K562 (cell line): ENCODE measurements at regions not wholly inside any gene's neighbourhood (a gene's known extent, or its start where the extent isn't known, plus 50 kb on each side); places are given as distances from the start of the nearest gene placed in this dataset.

Experiments used
- ATAC-seq: fragments of 200-7000 bp; cut with Tn5 transposase; 3 replicates; pipeline ENCODE4 v1.9.1; 2020; ENCODE audit warnings: moderate library complexity
- BruUV-seq: library from RNA; stranded (reverse); fragments of 400-500 nt; replicated peaks from 2 replicates; lab custom pipeline; 2021; lab: Mats Ljungman, UMichigan
- CTCF ChIA-PET: fragments of 300-600 bp; formaldehyde crosslinking; extraction: SDS; loops from one replicate; lab custom pipeline; 2021; ENCODE audit warnings: low intra/inter-chr PET ratio; lab: Yijun Ruan, JAX
- POLR2A ChIA-PET: fragments of 300-600, 350-650 bp; sonication (Branson Sonifier 250); formaldehyde crosslinking; extraction: SDS; loops from one replicate; lab custom pipeline; 2021; ENCODE audit warnings: antibody characterized with exemption, inconsistent platforms; lab: Yijun Ruan, JAX
- DNase-seq, 4 experiments: peaks; one replicate each; pipeline versions ENCODE4 v3.0.0 to v3.0.0-alpha.2; 2011 to 2018; ENCODE audit warnings: low spot score in 3 of 4, mixed read lengths in 3 of 4; ENCODE audit errors: extremely low read depth in 1 of 4
- FAIRE-seq: peaks from 2 replicates; lab custom pipeline; 2011; peaks lifted over from hg19 to GRCh38; lab: Jason Lieb, UNC
- H2AFZ ChIP-seq: 2 replicates; pipeline ENCODE4 v1.6.0; 2011; ENCODE audit warnings: low read depth, low read length, control low read depth, inconsistent platforms
- H3K27ac ChIP-seq: fragments of 200-600 bp; 3 replicates; pipeline ENCODE4 v1.8.0; 2011; ENCODE audit warnings: low read depth, mild to moderate bottlenecking, control low read depth, inconsistent platforms, low read length, moderate library complexity, mixed read lengths; ENCODE audit errors: extremely low read depth
- H3K27me3 ChIP-seq, 2 experiments: fragments of 300-600 bp in 1 of 2; 2 replicates in 1 of 2; 3 replicates in 1 of 2; pipeline versions ENCODE4 v1.6.0 to v1.8.0; 2011; ENCODE audit warnings: inconsistent platforms in 2 of 2, low read length in 2 of 2, mild to moderate bottlenecking in 1 of 2, mixed read lengths in 1 of 2, moderate library complexity in 1 of 2; ENCODE audit not compliant: control insufficient read depth in 2 of 2, insufficient read depth in 2 of 2
- H3K36me3 ChIP-seq: fragments of 300-600 bp; 3 replicates; pipeline ENCODE4 v1.8.0; 2011; ENCODE audit warnings: mild to moderate bottlenecking, low read length, inconsistent platforms; ENCODE audit not compliant: control insufficient read depth, insufficient read depth
- H3K4me1 ChIP-seq, 2 experiments: fragments of 200-600 bp in 1 of 2; replicated peaks in 1 of 2; 2 replicates in 1 of 2; 3 replicates in 1 of 2; pipeline versions ENCODE4 v1.5.1 to v1.8.0; 2011; ENCODE audit warnings: inconsistent platforms in 2 of 2, low read length in 2 of 2, mild to moderate bottlenecking in 1 of 2, mixed read lengths in 1 of 2, moderate library complexity in 1 of 2; ENCODE audit not compliant: control insufficient read depth in 2 of 2, insufficient read depth in 2 of 2
- H3K4me2 ChIP-seq: 2 replicates; pipeline ENCODE4 v1.6.1; 2011; ENCODE audit warnings: low read length, control low read depth, inconsistent platforms, mixed read lengths; ENCODE audit not compliant: insufficient read depth
- H3K4me3 ChIP-seq: fragments of 200-600 bp; sonication (generic), shearing (Covaris generic); 2 replicates; pipeline ENCODE4 v1.5.1; 2016; ENCODE audit warnings: control low read depth, inconsistent platforms
- H3K79me2 ChIP-seq: fragments of 200-600 bp; 3 replicates; pipeline ENCODE4 v1.8.0; 2011; ENCODE audit warnings: low read length, inconsistent platforms; ENCODE audit not compliant: control insufficient read depth, insufficient read depth
- H3K9ac ChIP-seq, 2 experiments: 2 replicates each; pipeline versions ENCODE4 v1.6.0 to v1.6.1; 2011; ENCODE audit warnings: low read depth in 2 of 2, low read length in 2 of 2, control low read depth in 1 of 2, inconsistent platforms in 1 of 2, mild to moderate bottlenecking in 1 of 2, mixed read lengths in 1 of 2; ENCODE audit not compliant: insufficient read depth in 1 of 2
- H3K9me1 ChIP-seq: one replicate; pipeline ENCODE4 v1.6.0; 2011; ENCODE audit warnings: inconsistent platforms, mild to moderate bottlenecking, low read length, moderate library complexity; ENCODE audit not compliant: control insufficient read depth, insufficient read depth
- H3K9me3 ChIP-seq: replicated peaks from 2 replicates; pipeline ENCODE4 v1.5.1; 2011; ENCODE audit warnings: low read depth, low read length, inconsistent platforms; ENCODE audit not compliant: control insufficient read depth, insufficient read depth
- H4K20me1 ChIP-seq: replicated peaks from 2 replicates; pipeline ENCODE4 v1.6.1; 2011; ENCODE audit warnings: low read length, inconsistent platforms, mixed read lengths; ENCODE audit not compliant: control insufficient read depth, insufficient read depth
- ADNP ChIP-seq: fragments of 200-800 bp; sonication (Bioruptor generic); IDR thresholded peaks from 2 replicates; pipeline ENCODE4 v1.6.1; 2016; ENCODE audit warnings: missing genetic modification characterization, missing compliant biosample characterization
- ATF7 ChIP-seq: fragments of 450-650 bp; IDR thresholded peaks from 2 replicates; pipeline ENCODE4 v1.7.1; 2014; ENCODE audit warnings: mild to moderate bottlenecking, moderate library complexity
- C11orf30 ChIP-seq: fragments of 450-650 bp; IDR thresholded peaks from 2 replicates; pipeline ENCODE4 v1.6.1; 2016; ENCODE audit warnings: low read depth, mild to moderate bottlenecking
- FOXJ2 ChIP-seq: fragments of 200-800 bp; sonication (Bioruptor generic); IDR thresholded peaks from 2 replicates; pipeline ENCODE4 v1.6.1; 2016; ENCODE audit warnings: missing genetic modification characterization, missing compliant biosample characterization
- GABPB2 ChIP-seq: fragments of 250-450 bp; sonication (Bioruptor Pico); conservative IDR thresholded peaks from 2 replicates; pipeline ENCODE4 v1.5.1; 2021; ENCODE audit warnings: mild to moderate bottlenecking
- HOXB6 ChIP-seq: fragments of 250-450 bp; sonication (Bioruptor Pico); IDR thresholded peaks from 2 replicates; pipeline ENCODE4 v1.5.1; 2022; ENCODE audit warnings: mild to moderate bottlenecking, borderline replicate concordance
- MYNN ChIP-seq, 2 experiments: sonication (generic); formaldehyde crosslinking in 1 of 2; IDR thresholded peaks; 2 replicates each; pipeline versions ENCODE4 v1.5.0 to v1.6.1; 2016 to 2020; ENCODE audit warnings: antibody characterized with exemption in 1 of 2, missing genetic modification reagents in 1 of 2
- PCBP1 ChIP-seq: fragments of 200-400 bp; formaldehyde crosslinking; IDR thresholded peaks from 2 replicates; pipeline ENCODE4 v1.6.1; 2018; ENCODE audit warnings: mild to moderate bottlenecking, low read depth, low read length; ENCODE audit not compliant: poor library complexity, severe bottlenecking
- PYGO2 ChIP-seq: fragments of 450-650 bp; IDR thresholded peaks from 2 replicates; pipeline ENCODE4 v1.6.1; 2016; ENCODE audit warnings: mild to moderate bottlenecking, missing genetic modification characterization, moderate library complexity, missing compliant biosample characterization
- SMARCB1 ChIP-seq: IDR thresholded peaks from 2 replicates; pipeline ENCODE4 v1.6.1; 2011; ENCODE audit warnings: improper control_type of control experiment, low read depth; ENCODE audit not compliant: insufficient read length
- SRSF7 ChIP-seq: fragments of 200-400 bp; formaldehyde crosslinking; optimal IDR thresholded peaks from 2 replicates; pipeline ENCODE3; 2017; ENCODE audit warnings: mild to moderate bottlenecking, low read depth, low read length
- ZBED1 ChIP-seq: IDR thresholded peaks from 2 replicates; pipeline ENCODE4 v1.6.1; 2014
- ZNF124 ChIP-seq: sonication (generic); formaldehyde crosslinking; IDR thresholded peaks from 2 replicates; pipeline ENCODE4 v1.8.1; 2022; ENCODE audit warnings: missing genetic modification reagents
- ZNF184 ChIP-seq: sonication (generic); formaldehyde crosslinking; IDR thresholded peaks from 2 replicates; pipeline ENCODE4 v1.5.0; 2020; ENCODE audit warnings: missing genetic modification reagents
- ZNF316 ChIP-seq: fragments of 450-650 bp; IDR thresholded peaks from 2 replicates; pipeline ENCODE4 v1.6.1; 2016
- ZNF551 ChIP-seq: fragments of 250-450 bp; sonication (Bioruptor Pico); IDR thresholded peaks from 2 replicates; pipeline ENCODE4 v1.5.0; 2021; ENCODE audit warnings: mild to moderate bottlenecking, moderate library complexity
- ZNF696 ChIP-seq: fragments of 250-450 bp; sonication (Bioruptor Pico); conservative IDR thresholded peaks from 2 replicates; pipeline ENCODE4 v1.4.0; 2020; ENCODE audit warnings: mild to moderate bottlenecking, moderate library complexity
- WGBS: fragments of 100-300 bp; shearing (Covaris generic); methylation state at CpG from one replicate; pipeline ENCODE4 v1.1.6; 2016; ENCODE audit warnings: low coverage, mixed read lengths; ENCODE audit not compliant: insufficient coverage; ENCODE audit errors: missing lambda C conversion rate; 5-methylcytosine and 5-hydroxymethylcytosine counted together
- in situ Hi-C: fragments of 300-500 bp; cut with MboI; formaldehyde crosslinking; loops from 4 replicates; pipeline ENCODE4 v1.15.0; 2018; ENCODE audit warnings: inconsistent platforms, mixed read lengths
- intact Hi-C: fragments of 100-400 bp; cut with micrococcal nuclease; formaldehyde crosslinking; loops from 2 replicates; pipeline ENCODE4 v1.14.2; 2022
- TF ChIP-seq, protein P1 (sequence below), 2 experiments: fragments of 450-650 bp in 1 of 2; sonication (generic) in 1 of 2; formaldehyde crosslinking; conservative IDR thresholded peaks; 2 replicates each; pipeline versions ENCODE4 v1.4.0 to v1.8.1; 2020 to 2022; ENCODE audit warnings: mild to moderate bottlenecking in 1 of 2, missing genetic modification reagents in 1 of 2

DNA sequence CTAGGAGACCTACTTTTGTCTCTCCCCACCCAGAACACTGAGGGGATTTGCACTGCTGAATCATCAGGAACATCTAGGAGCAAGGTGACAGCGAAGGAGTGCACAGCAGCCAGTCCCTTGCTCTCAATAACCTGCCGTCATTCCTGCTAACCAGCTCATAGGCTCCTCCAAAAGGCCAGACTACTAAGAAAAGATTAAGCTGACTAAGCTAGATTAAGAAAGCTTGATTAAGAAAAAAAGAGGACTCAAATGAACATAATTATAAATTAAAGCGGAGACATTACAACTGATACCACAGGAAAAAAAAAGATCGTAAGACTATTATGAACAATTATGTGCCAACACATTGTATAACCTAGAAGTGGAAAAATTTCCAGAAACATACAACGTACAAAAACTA is 1254.8 kb upstream of the CHAC2 start:
- BruUV-seq = no TSS peak
- FAIRE-seq (no peak), DNase-seq (no peak), ATAC-seq (no peak)
- Histone ChIP-seq H3K9me1 (no peaks in the 10 kb centered on the region), H2AFZ (no peak overlapping the region), H3K9ac (no peak overlapping the region), H3K27ac (no peak overlapping the region), H3K4me3 (no peak overlapping the region), H3K27me3 (no peaks in the 10 kb centered on the region), H3K4me2 (no peak overlapping the region), H3K9me3 (no peaks in the 10 kb centered on the region), H3K79me2 (no peaks in the 10 kb centered on the region), H3K36me3 (no peaks in the 10 kb centered on the region), H3K4me1 (no peaks in the 10 kb centered on the region), H4K20me1 (no peaks in the 10 kb centered on the region)
- ChIA-PET POLR2A (no interaction called here), CTCF (no interaction called here)
- intact Hi-C loops = no loop called here
- TF ChIP-seq ZNF696 (CRISPR knock-in tag) (no peak), PCBP1 (no peak), MYNN (IDR thresholded peaks at IDR 0.05) (no peak), MYNN (CRISPR knock-in tag; IDR thresholded peaks at IDR 0.05) (no peak), ZNF124 (CRISPR knock-in tag) (no peak), C11orf30 (0 out of 2 replicates have a peak, but pooled peaks have one; percentile 6), ZNF316 (peak; percentile 40; the same call in 1 of the 2 replicates), ZNF184 (no peak), SMARCB1 (no peak)
- in situ Hi-C loops = no loop called here
- 4% methylated on average over 5 of the region's 5 CpGs for WGBS

GRCh38 chr2:52510432-52510831 is 1257.2 kb upstream of the CHAC2 start:
- no peaks in the 10 kb centered on the region for H3K4me1 ChIP-seq
- no peak overlapping the region for H2AFZ ChIP-seq
- no peak overlapping the region for H3K4me2 ChIP-seq
- POLR2A ChIA-PET = no interaction called here
- H4K20me1 ChIP-seq = no peaks in the 10 kb centered on the region
- ATAC-seq (no peak), DNase-seq (no peak), FAIRE-seq (no peak)
- H3K9ac ChIP-seq = no peak overlapping the region
- CTCF ChIA-PET = no interaction called here
- 0% methylated on average over 1 of the region's 1 CpG for WGBS
- no peaks in the 10 kb centered on the region for H3K9me3 ChIP-seq
- no peaks in the 10 kb centered on the region for H3K79me2 ChIP-seq
- TF ChIP-seq FOXJ2 (tag) (no peak), GABPB2 (CRISPR knock-in tag) (no peak), SRSF7 (no peak), ZBED1 (no peak), ADNP (tag) (no peak), ZNF551 (CRISPR knock-in tag) (no peak), HOXB6 (CRISPR knock-in tag) (no peak), PYGO2 (tag) (no peak), ATF7 (no peak)
- TF ChIP-seq, protein P1, sequence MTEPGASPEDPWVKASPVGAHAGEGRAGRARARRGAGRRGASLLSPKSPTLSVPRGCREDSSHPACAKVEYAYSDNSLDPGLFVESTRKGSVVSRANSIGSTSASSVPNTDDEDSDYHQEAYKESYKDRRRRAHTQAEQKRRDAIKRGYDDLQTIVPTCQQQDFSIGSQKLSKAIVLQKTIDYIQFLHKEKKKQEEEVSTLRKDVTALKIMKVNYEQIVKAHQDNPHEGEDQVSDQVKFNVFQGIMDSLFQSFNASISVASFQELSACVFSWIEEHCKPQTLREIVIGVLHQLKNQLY (CRISPR knock-in tag; conservative IDR thresholded peaks at IDR 0.05) = no peak
- TF ChIP-seq, all 486 proteins: peak for 0
- Histone ChIP-seq H3K27me3 (no peaks in the 10 kb centered on the region), H3K36me3 (no peaks in the 10 kb centered on the region), H3K27ac (no peak overlapping the region), H3K4me3 (no peak overlapping the region), H3K9me1 (no peaks in the 10 kb centered on the region)
- in situ Hi-C loops (no loop called here), intact Hi-C loops (no loop called here)
- no TSS peak for BruUV-seq
